WTC11 (cell line): ENCODE measurements at regions not wholly inside any gene's neighbourhood (a gene's known extent, or its start where the extent isn't known, plus 50 kb on each side); places are given as distances from the start of the nearest gene placed in this dataset.

Source experiments
- ATAC-seq: fragments of 200-7000 bp; cut with Tn5 transposase; 2 replicates; pipeline ENCODE4 v1.10.0; 2021; ENCODE audit warnings: mild to moderate bottlenecking, moderate library complexity
- CTCF ChIA-PET: fragments of 300-600 bp; sonication (Branson Sonifier 250); formaldehyde crosslinking; loops from one replicate; lab custom pipeline; 2021; ENCODE audit warnings: antibody characterized with exemption; lab: Charles Lee
- POLR2A ChIA-PET: fragments of 350-600 bp; sonication (Branson Sonifier 250); formaldehyde crosslinking; loops from one replicate; lab custom pipeline; 2021; ENCODE audit warnings: antibody characterized with exemption; lab: Charles Lee
- DNase-seq: peaks from one replicate; pipeline ENCODE4 v3.0.0; 2021; ENCODE audit warnings: low spot score
- H3K27ac Mint-ChIP-seq: 2 replicates; pipeline ENCODE4 v1.8.0; 2021; ENCODE audit warnings: mixed read lengths
- H3K27me3 Mint-ChIP-seq: 2 replicates; pipeline ENCODE4 v1.8.0; 2021; ENCODE audit warnings: low read depth, mild to moderate bottlenecking, moderate library complexity, mixed read lengths
- H3K36me3 Mint-ChIP-seq: 2 replicates; pipeline ENCODE4 v1.8.0; 2021; ENCODE audit warnings: mixed read lengths
- H3K4me1 Mint-ChIP-seq: 2 replicates; pipeline ENCODE4 v1.8.0; 2022; ENCODE audit warnings: mixed read lengths
- H3K4me3 Mint-ChIP-seq: 2 replicates; pipeline ENCODE4 v1.8.0; 2021; ENCODE audit warnings: mild to moderate bottlenecking, moderate library complexity, mixed read lengths
- H3K9me3 Mint-ChIP-seq: 2 replicates; pipeline ENCODE4 v1.8.0; 2021; ENCODE audit warnings: mixed read lengths
- ATF3 ChIP-seq: sonication (generic); formaldehyde crosslinking; conservative IDR thresholded peaks from 2 replicates; pipeline ENCODE4 v1.8.1; 2022; ENCODE audit warnings: mild to moderate bottlenecking, missing genetic modification reagents
- ELF4 ChIP-seq: sonication (generic); formaldehyde crosslinking; IDR thresholded peaks from 2 replicates; pipeline ENCODE4 v1.8.1; 2022; ENCODE audit warnings: low read depth, mild to moderate bottlenecking, moderate library complexity, missing genetic modification reagents
- FOXP1 ChIP-seq: sonication (generic); formaldehyde crosslinking; IDR thresholded peaks from 2 replicates; pipeline ENCODE4 v1.8.0; 2022; ENCODE audit warnings: missing genetic modification reagents, mild to moderate bottlenecking, moderate library complexity, borderline replicate concordance
- HMGXB4 ChIP-seq: sonication (generic); formaldehyde crosslinking; IDR thresholded peaks from 2 replicates; pipeline ENCODE4 v1.8.1; 2023; ENCODE audit warnings: mild to moderate bottlenecking, moderate library complexity, missing genetic modification reagents
- IRF1 ChIP-seq: sonication (generic); formaldehyde crosslinking; IDR thresholded peaks from 2 replicates; pipeline ENCODE4 v1.8.0; 2023; ENCODE audit warnings: missing genetic modification reagents
- NR2C2 ChIP-seq: sonication (generic); formaldehyde crosslinking; IDR thresholded peaks from 2 replicates; pipeline ENCODE4 v1.8.0; 2022; ENCODE audit warnings: mild to moderate bottlenecking, missing genetic modification reagents
- PRDM15 ChIP-seq: sonication (generic); formaldehyde crosslinking; IDR thresholded peaks from 2 replicates; pipeline ENCODE4 v1.8.0; 2022; ENCODE audit warnings: missing genetic modification reagents
- STAT6 ChIP-seq: sonication (generic); formaldehyde crosslinking; conservative IDR thresholded peaks from 2 replicates; pipeline ENCODE4 v1.8.1; 2023; ENCODE audit warnings: mild to moderate bottlenecking, low read depth, missing genetic modification reagents, moderate library complexity
- TCF7 ChIP-seq: sonication (generic); formaldehyde crosslinking; IDR thresholded peaks from 2 replicates; pipeline ENCODE4 v1.8.0; 2022; ENCODE audit warnings: mild to moderate bottlenecking, low read depth, missing genetic modification reagents, moderate library complexity
- TEAD4 ChIP-seq: sonication (generic); formaldehyde crosslinking; IDR thresholded peaks from 2 replicates; pipeline ENCODE4 v1.8.0; 2022; ENCODE audit warnings: mild to moderate bottlenecking, missing genetic modification reagents
- USF1 ChIP-seq: sonication (generic); formaldehyde crosslinking; IDR thresholded peaks from 2 replicates; pipeline ENCODE4 v1.8.0; 2022; ENCODE audit warnings: mild to moderate bottlenecking, missing genetic modification reagents
- ZBTB21 ChIP-seq: sonication (generic); formaldehyde crosslinking; IDR thresholded peaks from 2 replicates; pipeline ENCODE4 v1.8.1; 2023; ENCODE audit warnings: mild to moderate bottlenecking, missing genetic modification reagents, borderline replicate concordance
- ZBTB43 ChIP-seq: sonication (generic); formaldehyde crosslinking; IDR thresholded peaks from 2 replicates; pipeline ENCODE4 v1.8.1; 2023; ENCODE audit warnings: mild to moderate bottlenecking, missing genetic modification reagents

- Mint-ChIP-seq H3K27ac (no peak overlapping the region), H3K4me1 (no peaks in the 10 kb centered on the region)
- POLR2A ChIA-PET: no interaction called here
- no peak for ATAC-seq
- TF ChIP-seq ELF4 (CRISPR knock-in tag): no peak
- TF ChIP-seq, all 79 proteins: peak for 0
- CTCF ChIA-PET: no interaction called here
- no peak for DNase-seq
- no peak overlapping the region for H3K4me3 Mint-ChIP-seq
- no peaks in the 10 kb centered on the region for H3K27me3 Mint-ChIP-seq
- peaks cover 9% of the 10 kb centered on the region; the same call in 1 of the 2 replicates for H3K9me3 Mint-ChIP-seq
- no peaks in the 10 kb centered on the region for H3K36me3 Mint-ChIP-seq
Measured at GRCh38 chr20:51135926-51136715, 113.2 kb upstream of the KCNG1 start.

- no peak for ATAC-seq
- Mint-ChIP-seq H3K27me3 (no peaks in the 10 kb centered on the region), H3K27ac (no peak overlapping the region), H3K9me3 (peaks cover 9% of the 10 kb centered on the region; the same call in 1 of the 2 replicates), H3K4me1 (no peaks in the 10 kb centered on the region), H3K4me3 (no peak overlapping the region), H3K36me3 (no peaks in the 10 kb centered on the region)
- CTCF ChIA-PET: no interaction called here
- POLR2A ChIA-PET: no interaction called here
- TF ChIP-seq STAT6 (CRISPR knock-in tag): no peak
- no peak for TF ChIP-seq USF1 (CRISPR knock-in tag)
- DNase-seq: no peak
Measured at GRCh38 chr20:51134405-51134804, 111.5 kb upstream of the KCNG1 start.

GRCh38 chr20:51132279-51132678, 109.4 kb upstream of the KCNG1 start:
- TF ChIP-seq TEAD4 (no peak), ATF3 (no peak), USF1 (CRISPR knock-in tag) (no peak), HMGXB4 (no peak), IRF1 (no peak), FOXP1 (no peak), ZBTB43 (CRISPR knock-in tag) (no peak), STAT6 (CRISPR knock-in tag) (no peak), TCF7 (CRISPR knock-in tag) (no peak), ZBTB21 (no peak), PRDM15 (CRISPR knock-in tag) (no peak), NR2C2 (CRISPR knock-in tag) (no peak)
- TF ChIP-seq, all 79 proteins: peak for 0
- H3K36me3 Mint-ChIP-seq: no peaks in the 10 kb centered on the region
- DNase-seq (no peak), ATAC-seq (no peak)
- H3K4me3 Mint-ChIP-seq: no peak overlapping the region
- ChIA-PET CTCF (interaction anchor here (0.8 to 1.2 kb wide), 5 partner anchors 36 to 145 kb away, joined by 3 to 4 read pairs (median 3); no protein-coding TSS in a partner anchor), POLR2A (no interaction called here)
- H3K27ac Mint-ChIP-seq: no peak overlapping the region
- no peaks in the 10 kb centered on the region for H3K4me1 Mint-ChIP-seq
- H3K27me3 Mint-ChIP-seq: no peaks in the 10 kb centered on the region
- peaks cover 9% of the 10 kb centered on the region; the same call in 1 of the 2 replicates for H3K9me3 Mint-ChIP-seq
